ENCODE measurements at regions not wholly inside any gene's neighbourhood (a gene's known extent, or its start where the extent isn't known, plus 50 kb on each side); places are given as distances from the start of the nearest gene placed in this dataset.
A peak's percentile ranks its signal among the peaks of the same experiment; 100 is the strongest.
"Not testable (repeated sequence)": the region's sequence is repeated elsewhere in the genome, so short reads cannot be mapped to it uniquely, and the experiment has no call there.

DNA sequence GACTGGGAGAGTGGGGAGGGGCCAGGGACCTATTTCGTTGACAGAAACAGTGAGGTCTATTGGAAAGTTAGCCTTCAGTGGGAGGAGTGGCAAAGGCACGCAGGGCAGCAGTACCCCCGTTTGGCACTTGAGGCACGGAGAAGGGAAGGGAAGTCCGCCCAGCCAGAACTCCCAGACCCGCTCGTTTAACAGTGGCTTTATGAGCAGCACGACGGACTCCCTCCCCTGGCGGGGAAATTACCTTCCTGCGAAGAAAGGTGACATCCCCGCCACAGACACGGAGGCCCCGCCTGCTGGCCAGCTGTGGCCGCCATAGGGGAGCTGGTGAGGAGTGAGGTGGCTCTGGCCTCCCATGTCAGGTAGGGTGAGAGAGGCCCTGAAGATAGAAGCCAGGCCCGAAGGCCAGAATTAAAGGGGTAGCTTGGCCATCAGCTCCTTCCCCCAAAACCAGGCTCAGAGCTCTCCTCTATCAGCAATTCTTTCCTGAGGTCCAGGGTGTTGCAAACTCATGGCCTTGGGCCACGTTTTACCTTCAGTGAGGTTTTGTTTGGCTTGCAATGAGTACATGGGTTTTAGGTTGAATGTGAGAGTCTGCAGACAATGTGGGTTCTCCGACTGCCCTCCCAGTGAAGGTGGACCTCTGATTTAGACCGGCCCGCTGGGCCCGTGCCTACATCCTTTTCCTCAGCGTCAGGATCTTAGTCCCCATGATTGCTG lies 123.7 kb downstream of the MRPL14 start:
- peak; percentile 75 for DNase-seq (ENCODE audit: low spot score)
- in situ Hi-C loops (cut with MboI; ENCODE audit: low pct_unique_long_range_greater_than_20kb, low sequenced_read_pairs, unreplicated experiment), result no loop called here
- TF ChIP-seq, protein P1, sequence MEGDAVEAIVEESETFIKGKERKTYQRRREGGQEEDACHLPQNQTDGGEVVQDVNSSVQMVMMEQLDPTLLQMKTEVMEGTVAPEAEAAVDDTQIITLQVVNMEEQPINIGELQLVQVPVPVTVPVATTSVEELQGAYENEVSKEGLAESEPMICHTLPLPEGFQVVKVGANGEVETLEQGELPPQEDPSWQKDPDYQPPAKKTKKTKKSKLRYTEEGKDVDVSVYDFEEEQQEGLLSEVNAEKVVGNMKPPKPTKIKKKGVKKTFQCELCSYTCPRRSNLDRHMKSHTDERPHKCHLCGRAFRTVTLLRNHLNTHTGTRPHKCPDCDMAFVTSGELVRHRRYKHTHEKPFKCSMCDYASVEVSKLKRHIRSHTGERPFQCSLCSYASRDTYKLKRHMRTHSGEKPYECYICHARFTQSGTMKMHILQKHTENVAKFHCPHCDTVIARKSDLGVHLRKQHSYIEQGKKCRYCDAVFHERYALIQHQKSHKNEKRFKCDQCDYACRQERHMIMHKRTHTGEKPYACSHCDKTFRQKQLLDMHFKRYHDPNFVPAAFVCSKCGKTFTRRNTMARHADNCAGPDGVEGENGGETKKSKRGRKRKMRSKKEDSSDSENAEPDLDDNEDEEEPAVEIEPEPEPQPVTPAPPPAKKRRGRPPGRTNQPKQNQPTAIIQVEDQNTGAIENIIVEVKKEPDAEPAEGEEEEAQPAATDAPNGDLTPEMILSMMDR (IDR thresholded peaks at IDR 0.05; ENCODE audit: extremely low read depth, insufficient read depth, missing control alignments), result peak; percentile 16

DNA sequence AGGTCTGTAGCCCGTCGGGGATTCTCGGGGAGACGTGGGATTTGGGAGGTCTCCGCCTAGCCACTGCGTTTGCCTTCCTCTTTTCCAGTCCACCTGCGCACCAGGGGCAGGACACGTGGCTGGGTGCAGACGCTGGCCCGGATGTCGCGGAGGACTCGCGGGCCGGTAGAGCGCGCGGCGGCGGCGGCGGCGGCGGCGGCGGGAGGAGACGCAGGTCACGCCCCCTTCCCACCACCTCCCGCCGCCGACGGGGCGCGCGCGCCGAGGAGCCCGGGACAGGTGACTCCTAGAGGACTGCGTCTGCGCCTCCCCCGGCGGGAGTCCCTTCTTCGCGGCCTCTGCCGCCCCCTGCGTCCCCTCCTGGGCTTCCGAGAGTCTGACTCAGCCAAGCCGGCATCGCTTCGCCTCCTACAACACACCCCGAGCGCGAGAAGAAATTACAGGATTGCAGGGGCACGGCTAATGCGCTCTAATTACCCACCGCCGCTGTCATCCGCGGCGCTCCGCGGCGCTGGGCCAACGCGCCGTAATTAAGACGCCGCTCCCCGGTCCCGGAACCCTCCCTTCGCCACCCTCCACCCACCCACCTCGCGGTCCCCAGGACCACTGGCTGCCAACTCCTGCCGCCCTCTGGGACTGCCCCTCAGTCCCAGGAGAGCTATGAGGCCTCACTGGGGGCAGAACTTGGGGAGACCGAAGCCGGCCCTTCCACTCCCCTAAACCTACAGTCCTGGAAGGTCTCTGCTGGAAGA lies 124.5 kb downstream of the MRPL14 start:
- TF ChIP-seq, protein P1 (IDR thresholded peaks at IDR 0.05; ENCODE audit: extremely low read depth, insufficient read depth, missing control alignments), result peak; percentile 34
- peak; percentile 78 for DNase-seq (ENCODE audit: low spot score)

DNA sequence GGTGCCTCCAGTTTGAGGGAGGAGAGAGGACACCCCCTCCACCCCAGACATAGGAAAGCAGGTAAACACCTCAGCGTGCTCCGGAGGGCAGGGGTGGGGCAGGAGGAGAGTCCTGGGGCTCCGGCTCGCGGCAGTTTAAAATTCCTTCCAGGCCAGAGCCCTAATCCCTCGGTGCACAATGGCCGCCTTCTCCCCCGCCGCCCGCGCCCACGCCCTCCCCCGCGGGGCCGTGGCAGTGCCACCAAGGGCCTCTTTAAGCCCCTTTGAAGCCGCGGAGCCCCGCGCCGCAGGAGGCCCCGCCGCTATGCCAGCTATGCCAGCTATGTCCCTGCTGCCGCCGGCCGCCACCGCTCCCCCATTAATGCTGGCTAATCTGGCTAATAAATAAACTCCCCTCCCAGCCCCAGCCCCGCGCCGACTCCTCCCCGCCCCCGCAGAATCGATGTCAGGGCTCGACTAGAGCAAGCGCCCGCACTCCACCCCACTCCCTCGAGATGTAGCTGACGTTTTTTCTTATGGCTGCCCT lies 125.1 kb downstream of the MRPL14 start:
- TF ChIP-seq, protein P1 (IDR thresholded peaks at IDR 0.05; ENCODE audit: extremely low read depth, insufficient read depth, missing control alignments), result no peak
- in situ Hi-C loops (cut with MboI; ENCODE audit: low pct_unique_long_range_greater_than_20kb, low sequenced_read_pairs, unreplicated experiment), result no loop called here
- no peak for DNase-seq (ENCODE audit: low spot score)

More for the DNA sequence above, 124.5 kb downstream of the MRPL14 start:
- in situ Hi-C loops (cut with MboI; ENCODE audit: low pct_unique_long_range_greater_than_20kb, low sequenced_read_pairs, unreplicated experiment), result no loop called here

DNA sequence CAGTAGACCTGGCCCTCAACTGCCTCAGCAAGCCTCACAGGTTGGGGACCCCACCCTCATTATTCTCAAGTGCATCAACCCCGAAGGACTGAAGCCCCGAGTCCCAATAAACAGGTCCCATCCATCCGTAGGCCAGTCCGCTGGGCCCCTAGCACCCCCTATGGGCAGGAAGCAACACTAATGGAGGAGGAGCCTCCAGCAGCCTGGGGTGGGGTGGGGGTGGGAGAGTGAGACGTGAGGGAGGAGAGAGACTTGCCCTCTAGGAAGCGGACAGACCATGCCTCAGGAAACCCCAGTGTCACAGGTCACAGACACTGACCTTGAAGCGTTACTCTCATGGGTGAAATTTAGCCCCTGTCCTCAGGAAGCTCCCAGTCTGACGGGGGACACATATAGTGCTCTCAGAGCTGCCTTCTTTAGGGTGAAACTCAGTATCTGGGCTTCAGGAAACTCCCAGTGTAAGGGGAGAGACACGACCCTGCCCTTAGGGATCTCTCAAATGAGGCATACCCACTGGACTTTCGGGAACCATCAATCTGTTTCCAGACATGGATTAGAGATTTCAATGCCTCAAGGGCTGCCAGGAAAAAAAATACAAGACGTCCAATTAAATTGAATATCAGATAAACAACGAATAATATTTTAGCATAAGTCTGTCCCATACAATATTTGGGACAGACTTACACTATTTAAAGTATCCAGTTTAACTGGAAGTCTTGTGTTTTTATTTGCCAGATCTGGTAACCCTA lies 125.8 kb downstream of the MRPL14 start:
- peak; percentile 62 for DNase-seq (ENCODE audit: low spot score)
- in situ Hi-C loops (cut with MboI; ENCODE audit: low pct_unique_long_range_greater_than_20kb, low sequenced_read_pairs, unreplicated experiment), result no loop called here
- TF ChIP-seq, protein P1 (IDR thresholded peaks at IDR 0.05; ENCODE audit: extremely low read depth, insufficient read depth, missing control alignments), result peak; percentile 58

DNA sequence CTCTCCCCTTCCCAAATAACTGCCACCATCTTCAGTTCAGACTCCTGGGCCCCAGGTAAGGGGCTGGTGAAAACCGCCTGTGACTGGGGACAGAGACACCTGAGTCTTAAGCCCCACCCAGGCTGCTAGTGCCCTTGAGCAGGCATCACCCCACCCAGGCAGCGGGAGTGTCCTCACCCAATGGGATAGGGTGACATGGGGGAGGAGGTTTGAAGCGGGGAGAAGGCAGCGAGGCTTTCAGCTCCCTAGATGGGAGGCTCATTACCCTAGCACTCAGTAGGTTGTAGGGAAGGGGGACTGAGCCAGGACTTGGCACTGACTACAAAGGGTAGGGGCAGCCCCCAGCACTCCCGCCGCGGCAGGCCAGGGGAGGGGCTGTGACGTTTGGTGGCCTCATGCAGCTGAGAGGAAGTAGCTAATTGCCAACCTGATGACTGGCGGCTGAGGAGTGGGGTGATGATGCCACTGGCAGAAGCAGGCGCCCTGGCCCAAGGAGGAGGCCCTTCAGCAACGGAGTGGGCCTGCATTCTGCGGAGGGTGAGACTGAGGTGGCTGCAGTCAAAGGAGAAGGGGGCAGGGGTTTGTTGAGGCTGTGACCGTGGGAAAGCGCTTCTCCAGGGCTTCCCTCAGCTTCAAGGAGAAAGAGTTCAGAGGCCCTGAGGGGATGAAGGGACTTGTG lies 126.9 kb downstream of the MRPL14 start:
- in situ Hi-C loops (cut with MboI; ENCODE audit: low pct_unique_long_range_greater_than_20kb, low sequenced_read_pairs, unreplicated experiment), result no loop called here
- TF ChIP-seq, protein P1 (IDR thresholded peaks at IDR 0.05; ENCODE audit: extremely low read depth, insufficient read depth, missing control alignments), result no peak
- DNase-seq (ENCODE audit: low spot score), result peak; percentile 77

DNA sequence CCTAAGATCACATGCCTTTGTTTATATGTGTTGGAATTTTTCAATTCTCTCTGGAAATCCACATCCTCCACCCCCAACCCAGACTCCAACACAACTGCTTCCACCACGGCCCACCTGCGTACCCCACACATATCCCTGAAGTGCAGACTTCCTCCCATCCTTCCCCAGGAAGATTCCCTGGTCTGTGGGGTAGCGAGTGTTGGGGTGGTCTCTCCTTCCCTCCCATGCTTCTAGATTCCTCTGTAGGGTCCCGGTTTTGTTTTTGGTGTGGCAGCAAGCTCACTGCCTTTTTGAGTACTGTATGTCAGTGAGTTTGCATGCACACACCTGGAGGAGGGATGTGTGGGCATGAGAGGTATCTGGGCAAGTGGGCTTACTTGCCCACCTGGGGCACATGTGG lies 127.6 kb downstream of the MRPL14 start:
- no peak for DNase-seq (ENCODE audit: low spot score)
- in situ Hi-C loops (cut with MboI; ENCODE audit: low pct_unique_long_range_greater_than_20kb, low sequenced_read_pairs, unreplicated experiment), result no loop called here
- TF ChIP-seq, protein P1 (IDR thresholded peaks at IDR 0.05; ENCODE audit: extremely low read depth, insufficient read depth, missing control alignments), result no peak

DNA sequence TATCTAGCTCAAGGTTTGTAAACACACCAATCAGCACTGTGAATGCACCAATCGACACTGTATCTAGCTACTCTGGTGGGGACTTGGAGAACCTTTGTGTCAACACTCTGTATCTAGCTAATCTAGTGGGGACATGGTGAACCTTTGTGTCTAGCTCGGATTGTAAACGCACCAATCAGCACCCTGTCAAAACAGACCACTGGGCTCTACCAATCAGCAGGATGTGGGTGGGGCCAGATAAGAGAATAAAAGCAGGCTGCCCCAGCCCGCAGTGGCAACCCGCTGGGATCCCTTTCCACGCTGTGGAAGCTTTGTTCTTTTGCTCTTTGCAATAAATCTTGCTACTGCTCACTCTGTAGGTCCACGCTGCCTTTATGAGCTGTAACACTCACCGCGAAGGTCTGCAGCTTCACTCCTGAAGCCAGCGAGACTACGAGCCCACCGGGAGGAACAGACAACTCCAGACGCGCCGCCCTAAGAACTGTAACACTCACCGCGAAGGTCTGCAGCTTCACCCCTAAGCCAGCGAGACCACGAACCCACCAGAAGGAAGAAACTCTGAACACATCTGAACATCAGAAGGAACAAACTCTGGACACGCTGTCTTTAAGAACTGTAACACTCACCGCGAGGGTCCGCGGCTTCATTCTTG lies 128.5 kb downstream of the MRPL14 start:
- DNase-seq (ENCODE audit: low spot score); in situ Hi-C loops (cut with MboI; ENCODE audit: low pct_unique_long_range_greater_than_20kb, low sequenced_read_pairs, unreplicated experiment): not testable (repeated sequence)

DNA sequence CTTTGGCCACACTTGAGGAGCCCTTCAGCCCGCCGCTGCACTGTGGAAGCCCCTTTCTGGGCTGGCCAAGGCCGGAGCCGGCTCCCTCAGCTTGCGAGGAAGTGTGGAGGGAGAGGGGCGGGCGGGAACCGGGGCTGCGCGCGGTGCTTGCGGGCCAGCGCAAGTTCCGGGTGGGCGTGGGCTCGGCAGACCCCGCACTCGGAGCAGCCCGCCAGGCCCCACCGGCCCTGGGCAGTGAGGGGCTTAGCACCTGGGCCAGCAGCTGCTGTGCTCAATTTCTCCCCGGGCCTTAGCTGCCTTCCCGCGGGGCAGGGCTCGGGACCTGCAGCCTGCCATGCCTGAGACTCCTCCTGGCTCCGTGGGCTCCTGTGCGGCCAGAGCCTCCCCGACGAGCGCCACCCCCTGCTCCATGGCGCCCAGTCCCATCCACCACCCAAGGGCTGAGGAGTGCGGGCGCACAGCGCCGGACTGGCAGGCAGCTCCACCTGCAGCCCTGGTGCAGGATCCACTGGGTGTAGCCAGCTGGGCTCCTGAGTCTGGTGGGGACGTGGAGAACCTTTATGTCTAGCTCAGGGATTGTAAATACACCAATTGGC lies 129.2 kb downstream of the MRPL14 start:
- DNase-seq (ENCODE audit: low spot score); in situ Hi-C loops (cut with MboI; ENCODE audit: low pct_unique_long_range_greater_than_20kb, low sequenced_read_pairs, unreplicated experiment): not testable (repeated sequence)

Data from GM13977 (cell line).